Superior temporal gyrus (tissue), 1 donor: ENCODE measurements at regions not wholly inside any gene's neighbourhood (a gene's known extent, or its start where the extent isn't known, plus 50 kb on each side); places are given as distances from the start of the nearest gene placed in this dataset.

ENCODE experiments used
- DNase-seq: peaks from one replicate; pipeline ENCODE4 v3.0.0-alpha.2; 2016; ENCODE audit errors: extremely low spot score

- DNase-seq: no peak
These were observed 70.2 kb downstream of the RND3 start for GRCh38 chr2:150417278-150417677.

DNA sequence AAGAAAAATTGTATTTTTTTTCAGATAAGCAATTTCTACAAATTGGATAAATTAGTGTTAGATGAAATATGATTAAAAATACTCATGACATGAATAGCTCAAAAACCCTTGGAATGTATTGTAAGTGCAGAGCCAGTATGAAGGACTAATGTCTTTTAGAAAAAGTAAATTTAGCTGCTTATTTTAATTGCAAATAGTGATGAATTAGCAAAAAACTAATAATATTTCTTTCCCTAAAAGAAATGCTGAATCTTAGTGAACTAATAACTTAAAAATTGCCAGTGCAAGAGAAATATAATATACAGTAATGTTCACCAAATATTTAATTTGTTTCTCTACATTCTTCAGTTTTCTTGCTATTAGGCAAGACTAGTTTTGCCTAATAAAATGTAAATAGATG lies 72.4 kb downstream of the RND3 start:
- DNase-seq: no peak

DNA sequence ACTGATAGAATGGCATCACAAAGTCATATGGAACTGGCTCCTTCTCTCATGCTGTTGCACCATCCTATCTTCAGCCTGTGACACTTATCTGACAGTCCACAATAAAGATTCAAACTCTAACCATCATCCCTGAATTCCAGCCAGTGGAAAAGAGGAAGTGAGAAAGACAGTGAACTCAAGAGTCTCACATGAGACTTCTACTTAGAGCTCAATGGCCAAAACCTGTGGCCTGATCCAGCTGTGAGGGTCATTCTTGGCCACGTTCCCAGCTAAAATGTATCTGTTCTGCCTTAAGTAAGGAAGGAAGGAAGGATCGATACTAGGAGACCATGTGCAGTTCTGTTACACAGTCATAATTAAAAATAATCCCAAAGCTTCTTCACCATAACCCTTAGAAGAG lies 73.6 kb downstream of the RND3 start:
- DNase-seq: no peak

DNA sequence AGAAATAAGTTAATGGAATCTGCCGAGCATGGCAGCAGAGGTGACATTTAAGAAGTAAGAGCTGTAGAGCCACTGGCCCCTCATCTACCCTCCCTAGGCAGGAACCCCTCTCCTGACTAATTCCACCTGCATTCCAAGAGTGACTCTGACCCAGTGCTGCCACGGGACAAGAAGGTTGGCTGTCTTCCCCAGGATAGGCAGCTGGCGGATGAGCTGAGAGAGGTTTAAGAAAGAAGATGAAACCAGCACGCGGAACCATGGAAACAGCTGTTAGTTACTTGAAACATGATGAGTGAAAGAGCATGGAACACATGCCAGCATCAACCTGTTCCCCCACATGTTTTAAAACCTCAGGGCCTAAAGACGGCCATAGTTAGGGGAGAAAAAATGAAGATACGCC lies 74.1 kb downstream of the RND3 start:
- no peak for DNase-seq

- DNase-seq: no peak
These were observed 76.7 kb downstream of the RND3 start for GRCh38 chr2:150410809-150411208.

DNA sequence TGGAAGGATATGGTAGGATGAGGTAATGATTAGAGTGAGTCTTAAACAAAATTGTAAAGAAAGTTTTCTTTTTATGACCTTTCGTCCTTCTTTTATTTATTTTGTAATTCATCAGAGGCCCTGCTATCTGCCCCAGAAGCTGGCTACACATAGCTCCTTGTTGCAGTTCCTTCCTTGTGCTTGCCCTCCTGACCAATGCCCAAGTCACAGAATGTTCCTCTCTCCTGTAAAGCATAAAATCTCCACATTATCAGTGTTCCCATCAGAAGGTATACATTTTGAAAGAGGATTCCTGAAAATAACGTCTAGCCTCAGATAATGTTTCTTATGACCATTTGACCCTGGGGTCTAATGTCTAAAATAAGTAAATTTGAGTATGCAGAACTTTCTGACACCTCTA lies 78.3 kb downstream of the RND3 start:
- DNase-seq: no peak

GRCh38 chr2:150404147-150404546 lies 83.3 kb downstream of the RND3 start:
- no peak for DNase-seq

DNA sequence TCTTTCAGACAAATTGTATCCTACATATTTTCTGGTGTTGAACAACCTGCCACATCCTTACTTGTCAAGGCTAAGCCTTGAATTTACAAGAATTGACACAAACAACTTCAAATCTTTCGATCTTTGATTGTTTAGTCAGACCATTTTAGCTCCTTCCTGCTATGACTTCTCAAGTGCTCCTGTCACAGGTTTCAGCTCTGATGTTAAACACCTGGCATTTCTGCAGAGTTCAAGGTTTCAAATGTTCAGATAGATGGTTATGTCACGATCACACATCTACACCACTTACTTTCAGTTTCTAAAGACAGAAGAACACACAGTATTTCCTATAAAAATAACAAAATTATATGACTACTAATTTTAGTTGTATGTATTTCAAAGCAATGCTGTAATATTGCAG lies 84.0 kb downstream of the RND3 start:
- DNase-seq: no peak

DNA sequence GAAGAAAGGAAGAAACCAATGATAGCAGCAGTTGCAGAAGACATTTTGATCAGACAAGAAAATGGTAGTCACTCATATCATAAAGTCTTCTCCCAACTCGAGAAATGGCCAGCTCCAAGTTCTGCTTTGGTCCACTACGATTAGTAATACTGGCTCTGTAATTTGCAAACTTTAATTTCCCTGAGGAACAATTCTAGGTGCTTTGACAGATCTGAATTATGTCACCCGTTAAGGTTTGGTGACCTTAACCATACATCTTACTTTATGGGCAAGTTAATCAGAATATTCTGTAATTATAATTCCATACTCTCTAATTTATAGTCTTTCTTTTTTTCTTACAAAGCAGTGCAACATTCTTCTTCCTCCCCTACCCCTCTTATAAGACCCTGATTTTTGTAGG lies 84.5 kb downstream of the RND3 start:
- DNase-seq: no peak

GRCh38 chr2:150400849-150401248 lies 86.6 kb downstream of the RND3 start:
- DNase-seq: no peak

DNA sequence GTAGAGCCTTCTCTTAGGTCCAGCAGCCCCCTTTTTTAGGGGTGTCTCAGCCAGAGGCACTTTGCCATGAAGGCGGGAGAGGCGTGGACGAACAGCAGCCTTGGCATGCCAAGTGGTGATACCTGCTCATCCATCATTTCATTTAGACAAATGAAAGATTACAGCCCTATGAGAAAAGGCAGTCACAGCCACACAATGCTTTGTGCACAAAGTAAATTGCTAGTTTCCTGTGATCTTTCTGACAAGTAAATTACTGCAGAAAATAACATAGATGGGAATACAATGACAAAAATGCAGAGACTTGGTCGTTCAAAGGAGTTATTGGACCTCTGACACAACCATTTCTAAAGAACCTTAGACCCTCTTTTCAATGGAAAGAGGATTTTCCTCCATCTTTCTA lies 94.9 kb downstream of the RND3 start:
- no peak for DNase-seq

- DNase-seq: no peak
These were observed 95.7 kb downstream of the RND3 start for GRCh38 chr2:150391779-150392178.

DNA sequence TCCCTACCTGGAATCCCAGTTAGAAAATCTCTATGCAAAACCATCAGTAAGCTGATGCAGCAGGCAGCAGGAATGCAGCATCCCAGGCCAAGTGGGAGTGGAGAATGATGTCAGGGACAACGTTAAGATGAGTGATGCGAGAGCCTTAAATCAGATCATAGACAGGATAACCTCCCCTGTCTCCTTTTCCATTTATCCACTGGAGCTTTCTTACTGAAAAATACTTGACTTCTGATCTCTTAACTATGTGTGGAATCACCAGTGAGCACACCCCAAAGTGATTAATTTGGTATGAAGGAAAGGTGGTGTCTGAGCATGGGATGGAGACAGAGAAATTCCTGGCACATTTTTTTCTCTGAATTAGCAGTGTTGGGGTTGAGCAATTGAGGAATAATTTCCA lies 98.0 kb downstream of the RND3 start:
- DNase-seq: no peak

DNA sequence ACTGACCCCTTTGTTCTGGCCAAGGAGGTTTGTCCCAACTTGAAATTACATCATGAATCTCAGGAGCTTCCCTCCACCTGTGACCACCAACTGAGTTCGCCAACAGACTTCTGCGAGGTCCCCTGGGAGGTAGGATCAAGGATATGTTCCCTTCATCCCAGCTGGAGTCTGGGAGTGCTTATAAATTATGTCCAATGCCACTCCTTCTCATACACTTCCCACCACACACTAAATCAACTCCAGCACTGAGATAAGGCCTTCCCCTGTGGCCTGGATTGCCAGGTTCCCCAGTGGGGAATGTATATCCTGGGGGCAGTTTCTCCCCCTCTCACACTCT lies 99.2 kb downstream of the RND3 start:
- no peak for DNase-seq

DNA sequence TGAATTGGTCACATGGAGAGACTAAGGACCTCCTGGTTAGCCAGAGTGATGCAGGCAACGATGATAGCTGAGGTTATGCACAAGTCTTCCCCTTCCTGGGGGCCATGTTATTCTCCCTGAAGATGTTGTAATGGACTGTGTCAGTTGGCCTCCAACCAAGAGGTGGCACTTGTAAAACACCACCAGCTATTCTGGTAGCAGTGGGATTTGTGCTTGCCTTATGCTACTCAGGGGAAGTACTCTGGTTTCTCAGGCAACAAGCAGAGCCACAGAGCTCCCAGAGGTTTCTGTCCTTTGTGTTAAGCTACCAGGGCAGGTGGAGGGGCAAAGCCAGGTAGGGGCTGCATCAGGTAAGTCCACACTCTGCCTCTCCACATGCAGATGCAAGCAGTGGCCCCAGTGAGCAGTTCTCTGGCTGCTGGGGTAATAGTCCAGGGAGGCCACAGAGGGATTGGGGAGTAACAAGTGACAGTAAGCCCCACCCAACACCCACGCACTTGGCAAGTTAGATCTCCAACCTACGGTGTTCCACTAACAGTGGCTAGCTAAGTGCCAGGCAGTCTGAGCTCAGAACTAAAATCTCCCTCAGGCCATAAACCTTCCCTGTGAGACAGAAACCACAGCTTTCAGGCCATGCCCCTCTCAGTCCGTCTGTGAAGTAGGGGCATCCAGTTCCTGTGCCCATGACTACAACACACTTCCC lies 99.7 kb downstream of the RND3 start:
- DNase-seq: no peak

DNA sequence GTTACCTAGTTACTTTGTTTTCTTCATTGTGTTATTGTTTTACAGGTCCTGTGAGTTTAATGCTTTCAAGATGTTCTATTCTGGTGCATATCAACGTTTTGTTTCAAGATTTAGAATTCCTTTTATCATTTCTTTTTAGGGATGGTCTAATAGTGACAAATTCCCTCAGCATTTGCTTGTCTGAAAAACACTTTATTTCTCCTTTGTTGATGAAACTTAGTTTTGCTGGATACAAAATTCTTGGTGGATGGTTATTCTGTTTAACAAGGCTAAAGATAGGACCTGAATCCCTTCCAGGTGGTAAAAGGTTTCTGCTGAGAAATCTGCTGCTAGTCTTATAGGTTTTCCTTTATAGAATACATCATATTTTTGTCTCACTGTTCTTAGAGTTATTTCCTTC lies 102.3 kb downstream of the RND3 start:
- DNase-seq: no peak

GRCh38 chr2:150383587-150383986 lies 103.9 kb downstream of the RND3 start:
- DNase-seq: no peak

- no peak for DNase-seq
These were observed 108.3 kb downstream of the RND3 start for GRCh38 chr2:150379166-150379565.

GRCh38 chr2:150378686-150379085 lies 108.8 kb downstream of the RND3 start:
- DNase-seq: no peak

- no peak for DNase-seq
These were observed 110.7 kb downstream of the RND3 start for GRCh38 chr2:150376553-150377335.

DNA sequence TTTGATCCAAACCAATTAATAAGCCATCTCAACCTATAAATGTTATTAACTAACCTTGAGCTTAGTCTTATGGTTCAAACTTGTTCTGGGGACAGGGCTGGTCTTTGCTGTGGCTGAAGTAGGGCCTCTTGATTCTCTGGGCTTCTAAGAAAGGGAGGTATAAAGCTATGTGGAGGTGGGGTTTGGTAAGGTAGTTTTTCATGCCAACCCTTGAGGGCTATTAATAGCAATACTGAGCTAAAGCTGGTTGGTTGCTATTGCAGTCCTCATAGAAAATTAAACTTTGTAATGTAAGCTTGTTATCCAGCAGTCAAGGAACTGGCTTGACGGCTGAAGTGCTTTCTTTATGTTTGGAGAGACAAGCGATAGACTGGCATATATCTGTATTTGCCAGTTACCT lies 112.1 kb downstream of the RND3 start:
- DNase-seq: no peak

- DNase-seq: no peak
These were observed 113.0 kb downstream of the RND3 start for GRCh38 chr2:150374492-150374891.

DNA sequence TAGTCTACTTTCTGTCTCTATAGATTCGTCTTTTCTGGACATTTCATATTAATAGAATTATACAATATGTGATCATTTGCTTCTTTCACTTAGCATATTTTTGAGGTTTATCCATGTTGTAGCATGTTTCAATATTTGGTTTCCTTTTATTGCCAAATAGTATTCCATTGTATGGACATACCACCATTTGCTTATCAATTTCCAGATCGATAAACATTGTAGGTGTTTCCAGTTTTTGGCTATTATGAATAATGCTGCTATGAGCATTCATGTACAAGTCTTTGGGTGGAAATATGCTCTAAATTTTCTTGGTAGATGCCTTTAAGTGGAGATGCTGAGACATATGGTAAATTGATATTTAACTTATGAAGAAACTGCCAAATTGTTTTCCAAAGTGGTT lies 114.1 kb downstream of the RND3 start:
- DNase-seq: no peak
